ENCODE measurements at regions not wholly inside any gene's neighbourhood (a gene's known extent, or its start where the extent isn't known, plus 50 kb on each side); places are given as distances from the start of the nearest gene placed in this dataset.
A peak's percentile ranks its signal among the peaks of the same experiment; 100 is the strongest.

DNA sequence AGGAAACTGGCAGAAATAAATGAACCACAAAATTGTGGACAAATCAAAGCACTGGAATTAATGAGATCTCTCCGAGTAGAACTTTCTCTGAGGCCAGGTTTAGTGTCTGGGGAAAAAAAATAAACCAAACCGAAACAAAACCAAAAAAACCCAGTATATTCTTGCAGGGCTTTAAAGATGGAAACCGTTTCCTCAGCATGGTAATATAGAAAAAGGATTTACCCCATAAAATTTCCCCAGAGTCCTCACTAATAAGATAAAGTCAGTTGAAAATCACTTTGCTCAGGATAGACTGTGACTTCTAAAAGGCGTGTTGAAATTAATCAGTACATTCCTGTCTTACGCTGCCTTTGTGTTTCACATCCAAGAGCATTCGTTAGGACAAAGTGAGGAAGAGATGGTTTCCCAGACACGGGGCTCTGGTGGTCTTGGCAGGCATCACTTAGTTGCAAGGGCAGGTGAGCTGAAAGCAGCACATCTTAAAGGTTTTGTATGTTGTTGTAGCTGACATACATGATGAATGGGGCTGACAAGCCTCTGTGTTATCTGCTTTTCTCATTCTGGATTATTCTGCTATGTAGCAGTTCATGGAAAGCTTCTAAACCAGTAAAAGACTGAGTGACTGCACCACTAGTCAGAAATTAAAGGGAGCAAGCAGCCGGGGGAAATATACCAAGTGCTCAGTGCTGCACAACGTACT is 85.2 kb upstream of the PRL start:
- Histone ChIP-seq H3K79me2 (ENCODE audit: insufficient read depth) (no peaks in the 10 kb centered on the region), H3K4me2 (ENCODE audit: unreplicated experiment) (no peak overlapping the region), H3F3A (ENCODE audit: insufficient read depth) (no peaks in the 10 kb centered on the region), H3K4me3 (no peak overlapping the region), H3K9ac (no peak overlapping the region), H3K36me3 (ENCODE audit: low read depth) (no peaks in the 10 kb centered on the region), H3K27me3 (replicated peaks; ENCODE audit: insufficient read depth) (no peaks in the 10 kb centered on the region), H3K9me2 (ENCODE audit: insufficient read depth) (no peaks in the 10 kb centered on the region), H3K4me1 (ENCODE audit: insufficient read depth) (no peaks in the 10 kb centered on the region), H4K20me1 (ENCODE audit: insufficient read depth) (no peaks in the 10 kb centered on the region), H2AFZ (no peak overlapping the region), H3K27ac (no peak overlapping the region), H3K9me3 (ENCODE audit: low read depth) (no peaks in the 10 kb centered on the region)
- WGBS, 2 experiments (ENCODE audit: low coverage in 1 of 2, low lambda C conversion rate in 2 of 2, missing lambda C conversion rate in 2 of 2) = 65 to 67% methylated on average over 9 of the region's 9 CpGs
- in situ Hi-C loops (cut with MboI) = no loop called here
- TF ChIP-seq EZH2 (IDR thresholded peaks at IDR 0.05; ENCODE audit: insufficient read depth, poor library complexity, severe bottlenecking) (no peak), EZH2phosphoT487 (IDR thresholded peaks at IDR 0.05; ENCODE audit: insufficient read depth, low read depth) (no peak)
- no peak for DNase-seq

DNA sequence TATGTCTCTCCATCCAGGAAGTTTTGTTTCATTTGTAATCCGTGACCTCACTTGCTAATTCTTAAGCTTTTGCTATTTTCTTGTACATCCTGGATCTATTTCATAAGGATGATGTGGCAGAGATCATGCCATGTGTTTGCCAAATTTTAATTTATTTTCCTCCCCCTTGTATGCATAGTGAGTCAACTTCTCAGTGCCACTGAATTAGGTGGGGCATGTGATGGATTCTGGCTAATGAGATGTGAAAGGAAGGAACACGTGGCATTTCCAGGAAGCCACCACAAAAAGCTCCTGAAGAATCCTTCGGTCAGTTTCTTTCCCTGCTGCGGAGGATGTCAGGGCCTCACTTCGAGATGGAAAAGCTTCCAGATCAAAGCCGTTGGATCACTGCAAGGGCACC is 86.2 kb upstream of the PRL start:
- no peak for TF ChIP-seq EZH2 (IDR thresholded peaks at IDR 0.05; ENCODE audit: insufficient read depth, poor library complexity, severe bottlenecking)
- no peak for TF ChIP-seq EZH2phosphoT487 (IDR thresholded peaks at IDR 0.05; ENCODE audit: insufficient read depth, low read depth)
- Histone ChIP-seq H3K27me3 (replicated peaks; ENCODE audit: insufficient read depth) (no peaks in the 10 kb centered on the region), H3F3A (ENCODE audit: insufficient read depth) (no peaks in the 10 kb centered on the region), H2AFZ (no peak overlapping the region), H3K4me1 (ENCODE audit: insufficient read depth) (no peaks in the 10 kb centered on the region), H4K20me1 (ENCODE audit: insufficient read depth) (no peaks in the 10 kb centered on the region), H3K9me2 (ENCODE audit: insufficient read depth) (no peaks in the 10 kb centered on the region), H3K9me3 (ENCODE audit: low read depth) (no peaks in the 10 kb centered on the region), H3K4me2 (ENCODE audit: unreplicated experiment) (no peak overlapping the region), H3K27ac (no peak overlapping the region), H3K79me2 (ENCODE audit: insufficient read depth) (no peaks in the 10 kb centered on the region), H3K4me3 (no peak overlapping the region), H3K9ac (no peak overlapping the region), H3K36me3 (ENCODE audit: low read depth) (no peaks in the 10 kb centered on the region)
- in situ Hi-C loops (cut with MboI) = no loop called here
- 70 to 72% methylated on average over 6 of the region's 6 CpGs for WGBS, 2 experiments (ENCODE audit: low coverage in 1 of 2, low lambda C conversion rate in 2 of 2, missing lambda C conversion rate in 2 of 2)
- no peak for DNase-seq

DNA sequence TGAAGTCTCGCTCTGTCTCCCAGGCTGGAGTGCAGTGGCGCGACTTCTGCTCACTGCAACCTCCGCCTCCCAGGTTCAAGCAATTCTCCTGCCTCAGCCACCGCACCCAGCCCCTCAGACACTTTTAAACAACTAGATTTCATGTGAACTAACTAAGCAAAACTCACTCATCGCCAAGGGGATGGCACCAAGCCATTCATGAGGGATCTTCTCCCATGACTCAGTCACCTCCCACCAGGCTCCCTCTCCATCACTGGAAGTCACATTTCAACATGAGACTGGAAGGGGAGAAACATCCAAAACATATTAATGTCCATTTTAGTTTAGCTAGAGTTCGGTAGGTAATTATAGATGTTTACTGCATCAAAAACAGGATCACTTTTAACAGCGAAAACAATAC is 95.9 kb upstream of the PRL start:
- WGBS, 2 experiments (ENCODE audit: low coverage in 1 of 2, low lambda C conversion rate in 2 of 2, missing lambda C conversion rate in 2 of 2) = 88% methylated on average over 8 of the region's 8 CpGs
- Histone ChIP-seq H3K36me3 (ENCODE audit: low read depth) (no peaks in the 10 kb centered on the region), H3K27ac (no peak overlapping the region), H3K9me3 (ENCODE audit: low read depth) (no peaks in the 10 kb centered on the region), H3K79me2 (ENCODE audit: insufficient read depth) (no peaks in the 10 kb centered on the region), H3K27me3 (replicated peaks; ENCODE audit: insufficient read depth) (no peaks in the 10 kb centered on the region), H3F3A (ENCODE audit: insufficient read depth) (no peaks in the 10 kb centered on the region), H3K4me1 (ENCODE audit: insufficient read depth) (no peaks in the 10 kb centered on the region), H4K20me1 (ENCODE audit: insufficient read depth) (no peaks in the 10 kb centered on the region), H3K9ac (no peak overlapping the region), H3K4me3 (no peak overlapping the region), H3K4me2 (ENCODE audit: unreplicated experiment) (no peak overlapping the region), H3K9me2 (ENCODE audit: insufficient read depth) (no peaks in the 10 kb centered on the region), H2AFZ (no peak overlapping the region)
- in situ Hi-C loops (cut with MboI) = no loop called here
- TF ChIP-seq EZH2 (IDR thresholded peaks at IDR 0.05; ENCODE audit: insufficient read depth, poor library complexity, severe bottlenecking) (no peak), EZH2phosphoT487 (IDR thresholded peaks at IDR 0.05; ENCODE audit: insufficient read depth, low read depth) (no peak)
- DNase-seq = peak; percentile 4

DNA sequence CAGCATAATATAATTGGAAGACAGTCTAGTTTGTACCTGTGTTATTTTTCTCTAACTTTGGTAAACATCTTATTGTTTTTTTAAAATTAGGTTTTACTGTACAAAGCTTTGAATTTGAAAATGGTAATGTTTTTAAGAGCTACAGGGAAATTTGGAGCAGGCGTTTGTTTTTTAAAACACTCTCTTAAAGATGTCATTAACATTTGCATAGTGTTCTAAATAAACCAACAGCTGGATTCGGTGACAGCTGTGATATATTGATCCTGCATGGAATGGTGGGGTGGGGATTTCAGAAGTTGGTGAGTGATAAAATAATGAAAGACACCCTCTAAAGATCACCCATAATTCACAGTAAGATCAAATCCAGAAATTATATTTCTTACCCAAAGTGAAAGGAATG is 97.9 kb upstream of the PRL start:
- WGBS, 2 experiments (ENCODE audit: low coverage in 1 of 2, low lambda C conversion rate in 2 of 2, missing lambda C conversion rate in 2 of 2) = 31 to 42% methylated on average over 2 of the region's 2 CpGs
- DNase-seq = no peak
- Histone ChIP-seq H3F3A (ENCODE audit: insufficient read depth) (no peaks in the 10 kb centered on the region), H3K9me2 (ENCODE audit: insufficient read depth) (no peaks in the 10 kb centered on the region), H3K27me3 (replicated peaks; ENCODE audit: insufficient read depth) (no peaks in the 10 kb centered on the region), H3K4me2 (ENCODE audit: unreplicated experiment) (no peak overlapping the region), H3K4me3 (no peak overlapping the region), H3K9ac (no peak overlapping the region), H3K36me3 (ENCODE audit: low read depth) (no peaks in the 10 kb centered on the region), H2AFZ (no peak overlapping the region), H3K4me1 (ENCODE audit: insufficient read depth) (no peaks in the 10 kb centered on the region), H4K20me1 (ENCODE audit: insufficient read depth) (no peaks in the 10 kb centered on the region), H3K9me3 (ENCODE audit: low read depth) (no peaks in the 10 kb centered on the region), H3K27ac (no peak overlapping the region), H3K79me2 (ENCODE audit: insufficient read depth) (no peaks in the 10 kb centered on the region)
- TF ChIP-seq EZH2 (IDR thresholded peaks at IDR 0.05; ENCODE audit: insufficient read depth, poor library complexity, severe bottlenecking) = no peak
- in situ Hi-C loops (cut with MboI) = no loop called here

DNA sequence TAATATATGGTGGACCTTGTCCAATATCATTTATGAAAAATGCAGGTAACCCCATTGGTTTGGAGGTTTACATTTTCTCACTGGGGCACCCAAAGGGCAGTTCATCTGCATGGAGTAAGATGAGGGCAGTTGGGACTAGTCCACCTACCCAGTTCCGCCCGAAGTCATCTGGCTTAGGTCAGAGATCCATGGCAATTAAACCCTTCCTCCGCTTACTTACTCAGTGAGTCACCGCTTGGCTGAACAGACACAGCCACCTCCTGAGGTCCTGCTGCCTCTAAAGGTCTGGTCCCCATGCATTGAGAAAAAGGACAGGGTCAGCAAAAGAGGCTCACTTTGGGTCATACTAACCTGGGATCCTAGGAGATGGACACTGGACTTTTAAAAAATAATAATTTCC is 102.9 kb upstream of the PRL start:
- Histone ChIP-seq H3K4me2 (ENCODE audit: unreplicated experiment) (no peak overlapping the region), H3K79me2 (ENCODE audit: insufficient read depth) (no peaks in the 10 kb centered on the region), H3F3A (ENCODE audit: insufficient read depth) (no peaks in the 10 kb centered on the region), H3K9me3 (ENCODE audit: low read depth) (no peaks in the 10 kb centered on the region), H3K4me1 (ENCODE audit: insufficient read depth) (no peaks in the 10 kb centered on the region), H3K36me3 (ENCODE audit: low read depth) (no peaks in the 10 kb centered on the region), H2AFZ (no peak overlapping the region), H3K27ac (no peak overlapping the region), H3K27me3 (replicated peaks; ENCODE audit: insufficient read depth) (no peaks in the 10 kb centered on the region), H3K9ac (no peak overlapping the region), H4K20me1 (ENCODE audit: insufficient read depth) (no peaks in the 10 kb centered on the region), H3K9me2 (ENCODE audit: insufficient read depth) (no peaks in the 10 kb centered on the region), H3K4me3 (no peak overlapping the region)
- DNase-seq = peak; percentile 55
- TF ChIP-seq EZH2phosphoT487 (IDR thresholded peaks at IDR 0.05; ENCODE audit: insufficient read depth, low read depth) (no peak), EZH2 (IDR thresholded peaks at IDR 0.05; ENCODE audit: insufficient read depth, poor library complexity, severe bottlenecking) (no peak)
- 29 to 37% methylated on average over 4 of the region's 4 CpGs for WGBS, 2 experiments (ENCODE audit: low coverage in 1 of 2, low lambda C conversion rate in 2 of 2, missing lambda C conversion rate in 2 of 2)
- in situ Hi-C loops (cut with MboI) = no loop called here

All from GM23248 (cell line).